Thymus (tissue), 11 donors: ENCODE measurements at regions not wholly inside any gene's neighbourhood (a gene's known extent, or its start where the extent isn't known, plus 50 kb on each side); places are given as distances from the start of the nearest gene placed in this dataset.

ENCODE experiments used
- DNase-seq, 9 donors: peaks; one replicate each; pipeline ENCODE4 v3.0.0-alpha.2; 2013; ENCODE audit warnings: low spot score in 9 of 9, low read depth in 6 of 9, missing footprints in 1 of 9
- H3K27ac ChIP-seq, 2 donors: one replicate each; pipeline ENCODE4 v1.5.1; 2013; ENCODE audit warnings: control low read depth in 1 of 2, low read depth in 1 of 2, low read length in 1 of 2, mild to moderate bottlenecking in 1 of 2, moderate library complexity in 1 of 2
- H3K27me3 ChIP-seq, 2 donors: one replicate each; pipeline ENCODE4 v1.5.1; 2013; ENCODE audit warnings: low read length in 1 of 2; ENCODE audit not compliant: control insufficient read depth in 2 of 2, insufficient read depth in 1 of 2
- H3K36me3 ChIP-seq, 2 donors: one replicate each; pipeline ENCODE4 v1.5.1; 2013; ENCODE audit warnings: low read length in 1 of 2, mild to moderate bottlenecking in 1 of 2, moderate library complexity in 1 of 2; ENCODE audit not compliant: control insufficient read depth in 2 of 2, insufficient read depth in 2 of 2
- H3K4me1 ChIP-seq, 2 donors: one replicate each; pipeline ENCODE4 v1.5.1; 2013; ENCODE audit warnings: low read length in 2 of 2; ENCODE audit not compliant: control insufficient read depth in 2 of 2, insufficient read depth in 2 of 2
- H3K4me3 ChIP-seq, 2 donors: one replicate each; pipeline ENCODE4 v1.5.1; 2013; ENCODE audit warnings: low read length in 2 of 2, control low read depth in 1 of 2, mild to moderate bottlenecking in 1 of 2
- H3K9me3 ChIP-seq, 2 donors: one replicate each; pipeline ENCODE4 v1.5.1; 2013; ENCODE audit warnings: low read length in 1 of 2, mild to moderate bottlenecking in 1 of 2; ENCODE audit not compliant: control insufficient read depth in 2 of 2, insufficient read depth in 1 of 2
- WGBS: extraction: QIAGEN DNeasy Blood & Tissue Kit; methylation state at CpG from one replicate; pipeline ENCODE4 v1.1.7; 2013; 5-methylcytosine and 5-hydroxymethylcytosine counted together
- donor health status: healthy.

DNA sequence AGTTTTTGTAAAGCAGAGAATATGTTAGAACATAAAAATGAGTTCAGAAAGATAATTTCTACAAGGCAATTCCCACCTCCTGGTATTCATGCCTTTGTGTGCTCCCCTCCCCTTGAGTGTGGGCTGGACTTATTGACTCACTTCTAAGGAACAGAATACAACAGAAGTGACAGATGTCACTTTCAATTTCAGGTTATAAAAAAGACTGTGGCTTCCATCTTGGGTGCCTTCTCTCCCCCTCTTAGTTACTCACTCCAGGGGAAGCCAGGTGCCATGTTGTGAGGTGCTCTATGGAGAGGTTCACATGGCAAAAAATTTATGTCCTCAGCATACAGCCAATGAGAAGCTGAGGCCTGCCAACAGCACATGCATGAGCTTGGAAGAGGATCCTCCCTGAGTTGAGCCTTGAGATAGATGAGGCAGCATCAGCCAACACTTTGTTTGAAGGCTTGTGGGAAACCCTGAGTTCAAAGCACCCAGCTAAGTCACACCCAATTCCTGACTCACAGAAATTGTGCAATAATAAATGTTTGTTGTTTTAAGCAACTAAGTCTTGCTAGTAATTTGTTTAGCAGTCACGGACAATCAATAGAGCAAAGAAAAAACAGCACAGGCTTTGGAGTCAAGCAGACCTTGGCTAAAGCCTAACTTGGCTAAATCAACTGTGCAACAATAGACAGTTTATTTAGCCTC is 73.5 kb upstream of the NGF start:
- no peak for DNase-seq
- H3K9me3 ChIP-seq = no peaks in the 10 kb centered on the region
- H3K4me3 ChIP-seq = no peak overlapping the region
- no peak overlapping the region for H3K27ac ChIP-seq
- no peaks in the 10 kb centered on the region for H3K27me3 ChIP-seq
- WGBS = 89% methylated on average over 1 of the region's 1 CpG
- H3K36me3 ChIP-seq = no peaks in the 10 kb centered on the region
- H3K4me1 ChIP-seq = no peaks in the 10 kb centered on the region

GRCh38 chr1:115409094-115410015 is 71.3 kb upstream of the NGF start:
- WGBS = 79% methylated on average over 7 of the region's 7 CpGs
- DNase-seq = no peak

GRCh38 chr1:115408533-115408932 is 70.5 kb upstream of the NGF start:
- 96% methylated on average over 1 of the region's 1 CpG for WGBS
- DNase-seq = no peak
- no peaks in the 10 kb centered on the region for H3K27me3 ChIP-seq
- H3K27ac ChIP-seq = no peak overlapping the region
- no peaks in the 10 kb centered on the region for H3K4me1 ChIP-seq
- H3K36me3 ChIP-seq = no peaks in the 10 kb centered on the region
- no peak overlapping the region for H3K4me3 ChIP-seq
- H3K9me3 ChIP-seq = no peaks in the 10 kb centered on the region

More at GRCh38 chr1:115409094-115410015, 71.3 kb upstream of the NGF start:
- H3K4me1 ChIP-seq = no peaks in the 10 kb centered on the region
- no peak overlapping the region for H3K4me3 ChIP-seq
- no peaks in the 10 kb centered on the region for H3K9me3 ChIP-seq
- no peaks in the 10 kb centered on the region for H3K36me3 ChIP-seq
- H3K27ac ChIP-seq = no peak overlapping the region
- H3K27me3 ChIP-seq = no peaks in the 10 kb centered on the region

DNA sequence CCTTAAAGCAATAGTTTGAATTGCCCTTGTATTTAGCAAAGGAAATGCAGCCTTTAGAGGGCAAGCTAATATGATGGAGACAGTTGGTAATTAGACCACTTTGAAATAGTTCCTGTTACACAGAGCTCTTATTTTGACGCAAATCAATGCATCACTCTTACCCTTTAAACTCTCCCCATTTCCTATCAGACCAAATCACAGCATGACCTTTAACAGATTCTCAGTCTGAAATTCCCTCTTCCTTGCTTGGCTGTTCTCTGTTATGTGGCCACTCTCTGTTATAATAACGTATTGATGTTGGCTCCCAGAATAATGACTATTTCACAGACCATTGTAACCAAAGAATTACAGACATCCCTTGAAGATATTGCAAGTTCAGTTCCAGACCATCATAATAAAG is 66.9 kb upstream of the NGF start:
- Histone ChIP-seq H3K36me3 (no peaks in the 10 kb centered on the region), H3K9me3 (no peaks in the 10 kb centered on the region), H3K27ac (no peak overlapping the region), H3K27me3 (no peaks in the 10 kb centered on the region), H3K4me3 (no peak overlapping the region), H3K4me1 (no peaks in the 10 kb centered on the region)
- no peak for DNase-seq
- WGBS = 90% methylated on average over 2 of the region's 2 CpGs

GRCh38 chr1:115402753-115403184 is 64.7 kb upstream of the NGF start:
- no peaks in the 10 kb centered on the region for H3K27me3 ChIP-seq
- H3K36me3 ChIP-seq = no peaks in the 10 kb centered on the region
- H3K4me3 ChIP-seq = no peak overlapping the region
- DNase-seq = no peak
- no peaks in the 10 kb centered on the region for H3K4me1 ChIP-seq
- H3K9me3 ChIP-seq = no peaks in the 10 kb centered on the region
- 88% methylated on average over 2 of the region's 2 CpGs for WGBS
- no peak overlapping the region for H3K27ac ChIP-seq

- H3K4me3 ChIP-seq = no peak overlapping the region
- no peaks in the 10 kb centered on the region for H3K9me3 ChIP-seq
- WGBS = 86% methylated on average over 1 of the region's 1 CpG
- H3K36me3 ChIP-seq = no peaks in the 10 kb centered on the region
- H3K4me1 ChIP-seq = no peaks in the 10 kb centered on the region
- H3K27ac ChIP-seq = no peak overlapping the region
- no peak for DNase-seq
- H3K27me3 ChIP-seq = no peaks in the 10 kb centered on the region
Measured at GRCh38 chr1:115401676-115402075, 63.6 kb upstream of the NGF start.

- no peak overlapping the region for H3K27ac ChIP-seq
- no peak for DNase-seq
- 98% methylated on average over 1 of the region's 1 CpG for WGBS
Measured at GRCh38 chr1:115400891-115401290, 62.8 kb upstream of the NGF start.

DNA sequence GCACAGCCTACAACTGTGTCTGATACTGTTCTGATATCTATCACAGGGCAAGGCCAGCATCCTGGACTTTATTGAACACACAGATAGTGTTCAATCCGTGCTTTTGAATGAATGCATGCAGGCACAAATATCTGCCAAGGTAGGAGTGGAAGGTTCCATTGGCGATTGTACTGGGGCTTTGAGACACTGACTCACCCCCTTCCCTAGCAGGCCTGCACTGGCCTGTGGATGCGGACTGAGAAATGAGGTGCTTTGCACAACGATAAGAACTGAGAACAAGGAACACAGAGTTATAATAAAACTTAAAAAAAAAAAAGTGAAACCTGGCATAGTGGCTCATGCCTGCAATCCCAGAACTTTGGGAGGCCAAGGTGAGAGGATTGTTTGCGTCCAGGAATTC is 62.4 kb upstream of the NGF start:
- no peaks in the 10 kb centered on the region for H3K27me3 ChIP-seq
- 74% methylated on average over 5 of the region's 5 CpGs for WGBS
- H3K4me1 ChIP-seq = no peaks in the 10 kb centered on the region
- H3K27ac ChIP-seq = no peak overlapping the region
- H3K4me3 ChIP-seq = no peak overlapping the region
- H3K36me3 ChIP-seq = no peaks in the 10 kb centered on the region
- no peaks in the 10 kb centered on the region for H3K9me3 ChIP-seq
- DNase-seq = no peak

More at GRCh38 chr1:115400891-115401290, 62.8 kb upstream of the NGF start:
- H3K27me3 ChIP-seq = no peaks in the 10 kb centered on the region
- no peaks in the 10 kb centered on the region for H3K9me3 ChIP-seq
- H3K4me3 ChIP-seq = no peak overlapping the region
- H3K4me1 ChIP-seq = no peaks in the 10 kb centered on the region
- no peaks in the 10 kb centered on the region for H3K36me3 ChIP-seq

DNA sequence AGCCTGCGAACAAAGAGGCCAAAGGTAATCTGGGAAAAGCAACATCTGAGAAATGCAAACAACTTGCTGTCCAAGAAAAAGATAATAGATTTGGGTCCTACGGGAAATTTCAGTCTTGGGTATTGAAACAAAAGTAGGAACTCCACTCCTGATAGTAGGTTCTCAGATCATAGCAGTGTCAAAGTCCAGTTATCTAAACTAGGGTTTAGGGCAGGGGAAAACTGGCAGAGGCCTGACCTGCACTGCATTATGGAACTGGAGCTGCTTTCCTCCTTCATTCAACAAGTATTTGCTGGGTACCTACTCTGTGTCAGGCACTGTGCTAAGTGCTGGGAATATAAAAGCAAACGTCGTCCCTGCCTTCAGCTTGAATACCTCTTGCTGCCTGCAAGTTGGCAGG is 60.7 kb upstream of the NGF start:
- 96% methylated on average over 4 of the region's 4 CpGs for whole genome bisulfite sequencing
- Histone ChIP-seq H3K4me1 (no peaks in the 10 kb centered on the region), H3K27me3 (no peaks in the 10 kb centered on the region), H3K27ac (no peak overlapping the region), H3K36me3 (no peaks in the 10 kb centered on the region), H3K9me3 (no peaks in the 10 kb centered on the region), H3K4me3 (no peak overlapping the region)
- no peak for DNase-seq
